GM23338 (cell line): ENCODE measurements at regions not wholly inside any gene's neighbourhood (a gene's known extent, or its start where the extent isn't known, plus 50 kb on each side); places are given as distances from the start of the nearest gene placed in this dataset.

ENCODE experiments used
- ATAC-seq: fragments of 200-7000 bp; cut with Tn5 transposase; 3 replicates; pipeline ENCODE4 v1.9.1; 2020
- DNase-seq: peaks from one replicate; pipeline ENCODE4 v3.0.0-alpha.2; 2015; ENCODE audit warnings: low spot score
- H2AFZ ChIP-seq: fragments of 200-600 bp; sonication (generic); 2 replicates; pipeline ENCODE4 v1.8.0; 2016; ENCODE audit warnings: antibody characterized with exemption, mild to moderate bottlenecking, moderate library complexity
- H3F3A ChIP-seq: fragments of 200-600 bp; sonication (generic); replicated peaks from 2 replicates; pipeline ENCODE4 v1.8.0; 2017; ENCODE audit warnings: antibody characterized with exemption, mixed run types, low read depth
- H3K27ac ChIP-seq: fragments of 200-600 bp; sonication (generic); 2 replicates; pipeline ENCODE4 v1.6.1; 2016; ENCODE audit warnings: low read depth
- H3K27me3 ChIP-seq: fragments of 200-600 bp; sonication (generic); 2 replicates; pipeline ENCODE4 v1.8.0; 2016; ENCODE audit warnings: mild to moderate bottlenecking, mixed run types, moderate library complexity; ENCODE audit not compliant: insufficient read depth
- H3K36me3 ChIP-seq: fragments of 200-600 bp; sonication (generic); 2 replicates; pipeline ENCODE4 v1.8.0; 2016; ENCODE audit warnings: mild to moderate bottlenecking; ENCODE audit not compliant: insufficient read depth
- H3K4me1 ChIP-seq: fragments of 200-600 bp; sonication (generic); 2 replicates; pipeline ENCODE4 v1.8.0; 2016; ENCODE audit warnings: mild to moderate bottlenecking, moderate library complexity; ENCODE audit not compliant: insufficient read depth
- H3K4me2 ChIP-seq: fragments of 200-600 bp; sonication (generic); 2 replicates; pipeline ENCODE4 v1.7.1; 2017; ENCODE audit warnings: mixed run types
- H3K4me3 ChIP-seq: fragments of 200-600 bp; sonication (generic); 2 replicates; pipeline ENCODE4 v1.6.1; 2016; ENCODE audit warnings: mixed run types
- H3K79me2 ChIP-seq: fragments of 200-600 bp; sonication (generic); replicated peaks from 2 replicates; pipeline ENCODE4 v1.8.0; 2017; ENCODE audit warnings: mild to moderate bottlenecking; ENCODE audit not compliant: insufficient read depth
- H3K9me2 ChIP-seq: fragments of 200-600 bp; sonication (generic); 2 replicates; pipeline ENCODE4 v1.8.0; 2017; ENCODE audit not compliant: insufficient read depth
- H4K20me1 ChIP-seq: fragments of 200-600 bp; sonication (generic); replicated peaks from 2 replicates; pipeline ENCODE4 v1.8.0; 2017; ENCODE audit warnings: mild to moderate bottlenecking; ENCODE audit not compliant: insufficient read depth
- H3K27ac Mint-ChIP-seq: 2 replicates; pipeline ENCODE4 v1.8.0; 2020; ENCODE audit warnings: inconsistent platforms, mild to moderate bottlenecking, moderate library complexity, mixed read lengths
- H3K27me3 Mint-ChIP-seq: 3 replicates; pipeline ENCODE4 v1.8.0; 2022; ENCODE audit warnings: low read depth, mild to moderate bottlenecking, moderate library complexity, mixed read lengths, inconsistent platforms; ENCODE audit not compliant: insufficient read depth, poor library complexity
- H3K36me3 Mint-ChIP-seq: 3 replicates; pipeline ENCODE4 v1.8.0; 2021; ENCODE audit warnings: low read depth, mild to moderate bottlenecking, inconsistent platforms, moderate library complexity, mixed read lengths
- H3K4me1 Mint-ChIP-seq: 3 replicates; pipeline ENCODE4 v1.8.0; 2020; ENCODE audit warnings: mild to moderate bottlenecking, inconsistent platforms, mixed read lengths
- H3K4me3 Mint-ChIP-seq: 3 replicates; pipeline ENCODE4 v1.8.0; 2021; ENCODE audit warnings: moderate library complexity, mild to moderate bottlenecking, inconsistent platforms, mixed read lengths
- H3K9me3 Mint-ChIP-seq: 3 replicates; pipeline ENCODE4 v1.8.0; 2020; ENCODE audit warnings: moderate library complexity, mild to moderate bottlenecking, inconsistent platforms, mixed read lengths
- ETS1 ChIP-seq: IDR thresholded peaks from 2 replicates; pipeline ENCODE4 v1.6.1; 2016; ENCODE audit warnings: antibody characterized with exemption
- EZH2 ChIP-seq: fragments of 200-600 bp; sonication (generic); IDR thresholded peaks from one replicate; pipeline ENCODE4 v1.8.0; 2017; ENCODE audit warnings: antibody characterized with exemption, mild to moderate bottlenecking, low read depth; ENCODE audit not compliant: unreplicated experiment
- EZH2phosphoT487 ChIP-seq: fragments of 200-600 bp; sonication (generic); IDR thresholded peaks from one replicate; pipeline ENCODE4 v1.8.1; 2018; ENCODE audit warnings: antibody characterized with exemption; ENCODE audit not compliant: unreplicated experiment
- POLR2AphosphoS5 ChIP-seq: IDR thresholded peaks from 2 replicates; pipeline ENCODE4 v1.6.1; 2016; ENCODE audit warnings: antibody characterized with exemption, low read depth
- REST ChIP-seq: IDR thresholded peaks from one replicate; pipeline ENCODE4 v1.6.1; 2018; ENCODE audit warnings: antibody characterized with exemption; ENCODE audit not compliant: unreplicated experiment
- STAT1 ChIP-seq: IDR thresholded peaks from one replicate; pipeline ENCODE4 v1.6.1; 2016; ENCODE audit warnings: antibody characterized with exemption; ENCODE audit not compliant: unreplicated experiment
- ZNF114 ChIP-seq: fragments of 250-450 bp; sonication (Bioruptor Pico); IDR thresholded peaks from 2 replicates; pipeline ENCODE4 v1.5.0; 2020; ENCODE audit warnings: mild to moderate bottlenecking, moderate library complexity
- ZNF331 ChIP-seq: fragments of 250-450 bp; sonication (Bioruptor Pico); IDR thresholded peaks from 2 replicates; pipeline ENCODE4 v1.5.0; 2020; ENCODE audit warnings: low read depth, mild to moderate bottlenecking, moderate library complexity
- ZNF462 ChIP-seq: fragments of 250-450 bp; sonication (Bioruptor Pico); IDR thresholded peaks from 2 replicates; pipeline ENCODE4 v1.5.0; 2020; ENCODE audit warnings: mild to moderate bottlenecking, moderate library complexity

GRCh38 chr4:110953191-110953590, 330.3 kb upstream of the PITX2 start (continued):
- TF ChIP-seq REST: no peak
- TF ChIP-seq ZNF331 (CRISPR knock-in tag): no peak
- no peak for TF ChIP-seq ZNF114 (CRISPR knock-in tag)
- no peak for TF ChIP-seq ETS1
- TF ChIP-seq EZH2: no peak
- no peak for TF ChIP-seq POLR2AphosphoS5

- H3K79me2 ChIP-seq: no peaks in the 10 kb centered on the region
- no peaks in the 10 kb centered on the region for H3F3A ChIP-seq
- Mint-ChIP-seq H3K27ac (no peak overlapping the region), H3K9me3 (no peaks in the 10 kb centered on the region), H3K4me3 (no peak overlapping the region), H3K36me3 (no peaks in the 10 kb centered on the region), H3K4me1 (no peaks in the 10 kb centered on the region), H3K27me3 (no peaks in the 10 kb centered on the region)
- no peaks in the 10 kb centered on the region for H3K36me3 ChIP-seq
- no peak overlapping the region for H2AFZ ChIP-seq
- no peaks in the 10 kb centered on the region for H3K9me2 ChIP-seq
- no peaks in the 10 kb centered on the region for H3K4me1 ChIP-seq
- DNase-seq (no peak), ATAC-seq (no peak)
- no peak overlapping the region for H3K27ac ChIP-seq
- no peaks in the 10 kb centered on the region for H4K20me1 ChIP-seq
- H3K27me3 ChIP-seq: no peaks in the 10 kb centered on the region
- H3K4me2 ChIP-seq: no peak overlapping the region
- H3K4me3 ChIP-seq: no peak overlapping the region
- TF ChIP-seq ETS1 (no peak), ZNF462 (no peak), EZH2phosphoT487 (no peak), STAT1 (no peak), REST (no peak), ZNF331 (CRISPR knock-in tag) (no peak)
Measured at GRCh38 chr4:110953898-110954297, 331.0 kb upstream of the PITX2 start.
